ENCODE measurements at regions not wholly inside any gene's neighbourhood (a gene's known extent, or its start where the extent isn't known, plus 50 kb on each side); places are given as distances from the start of the nearest gene placed in this dataset.

DNA sequence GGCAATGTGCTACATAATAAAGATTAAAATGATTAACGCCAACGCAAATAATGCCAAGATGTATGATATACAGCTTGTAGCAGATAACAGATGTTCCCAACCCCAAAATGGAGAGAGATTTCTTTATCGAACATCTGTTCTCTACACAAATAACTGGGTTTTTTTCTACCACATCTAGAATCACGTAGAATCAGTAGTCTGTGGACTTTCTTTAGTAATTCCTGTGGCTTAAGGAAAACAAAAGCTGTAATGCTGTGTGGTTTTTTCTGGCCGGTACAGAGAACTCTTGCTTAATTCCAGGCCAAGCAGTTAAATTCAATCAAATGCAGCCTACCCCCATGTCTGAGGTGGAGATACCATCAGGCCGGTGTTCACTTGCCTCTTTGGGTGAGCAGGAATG is 303.4 kb downstream of the FAT3 start:
- TF ChIP-seq, protein P1, sequence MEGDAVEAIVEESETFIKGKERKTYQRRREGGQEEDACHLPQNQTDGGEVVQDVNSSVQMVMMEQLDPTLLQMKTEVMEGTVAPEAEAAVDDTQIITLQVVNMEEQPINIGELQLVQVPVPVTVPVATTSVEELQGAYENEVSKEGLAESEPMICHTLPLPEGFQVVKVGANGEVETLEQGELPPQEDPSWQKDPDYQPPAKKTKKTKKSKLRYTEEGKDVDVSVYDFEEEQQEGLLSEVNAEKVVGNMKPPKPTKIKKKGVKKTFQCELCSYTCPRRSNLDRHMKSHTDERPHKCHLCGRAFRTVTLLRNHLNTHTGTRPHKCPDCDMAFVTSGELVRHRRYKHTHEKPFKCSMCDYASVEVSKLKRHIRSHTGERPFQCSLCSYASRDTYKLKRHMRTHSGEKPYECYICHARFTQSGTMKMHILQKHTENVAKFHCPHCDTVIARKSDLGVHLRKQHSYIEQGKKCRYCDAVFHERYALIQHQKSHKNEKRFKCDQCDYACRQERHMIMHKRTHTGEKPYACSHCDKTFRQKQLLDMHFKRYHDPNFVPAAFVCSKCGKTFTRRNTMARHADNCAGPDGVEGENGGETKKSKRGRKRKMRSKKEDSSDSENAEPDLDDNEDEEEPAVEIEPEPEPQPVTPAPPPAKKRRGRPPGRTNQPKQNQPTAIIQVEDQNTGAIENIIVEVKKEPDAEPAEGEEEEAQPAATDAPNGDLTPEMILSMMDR (IDR thresholded peaks at IDR 0.05), result no peak
- TF ChIP-seq, protein P2, sequence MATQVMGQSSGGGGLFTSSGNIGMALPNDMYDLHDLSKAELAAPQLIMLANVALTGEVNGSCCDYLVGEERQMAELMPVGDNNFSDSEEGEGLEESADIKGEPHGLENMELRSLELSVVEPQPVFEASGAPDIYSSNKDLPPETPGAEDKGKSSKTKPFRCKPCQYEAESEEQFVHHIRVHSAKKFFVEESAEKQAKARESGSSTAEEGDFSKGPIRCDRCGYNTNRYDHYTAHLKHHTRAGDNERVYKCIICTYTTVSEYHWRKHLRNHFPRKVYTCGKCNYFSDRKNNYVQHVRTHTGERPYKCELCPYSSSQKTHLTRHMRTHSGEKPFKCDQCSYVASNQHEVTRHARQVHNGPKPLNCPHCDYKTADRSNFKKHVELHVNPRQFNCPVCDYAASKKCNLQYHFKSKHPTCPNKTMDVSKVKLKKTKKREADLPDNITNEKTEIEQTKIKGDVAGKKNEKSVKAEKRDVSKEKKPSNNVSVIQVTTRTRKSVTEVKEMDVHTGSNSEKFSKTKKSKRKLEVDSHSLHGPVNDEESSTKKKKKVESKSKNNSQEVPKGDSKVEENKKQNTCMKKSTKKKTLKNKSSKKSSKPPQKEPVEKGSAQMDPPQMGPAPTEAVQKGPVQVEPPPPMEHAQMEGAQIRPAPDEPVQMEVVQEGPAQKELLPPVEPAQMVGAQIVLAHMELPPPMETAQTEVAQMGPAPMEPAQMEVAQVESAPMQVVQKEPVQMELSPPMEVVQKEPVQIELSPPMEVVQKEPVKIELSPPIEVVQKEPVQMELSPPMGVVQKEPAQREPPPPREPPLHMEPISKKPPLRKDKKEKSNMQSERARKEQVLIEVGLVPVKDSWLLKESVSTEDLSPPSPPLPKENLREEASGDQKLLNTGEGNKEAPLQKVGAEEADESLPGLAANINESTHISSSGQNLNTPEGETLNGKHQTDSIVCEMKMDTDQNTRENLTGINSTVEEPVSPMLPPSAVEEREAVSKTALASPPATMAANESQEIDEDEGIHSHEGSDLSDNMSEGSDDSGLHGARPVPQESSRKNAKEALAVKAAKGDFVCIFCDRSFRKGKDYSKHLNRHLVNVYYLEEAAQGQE (IDR thresholded peaks at IDR 0.05; ENCODE audit: insufficient read depth in 1 of 2, low read depth in 2 of 2, low read length in 1 of 2), result no peak

All from Panc1 (cell line).